Heart right ventricle (tissue), 16 donors: ENCODE measurements at regions not wholly inside any gene's neighbourhood (a gene's known extent, or its start where the extent isn't known, plus 50 kb on each side); places are given as distances from the start of the nearest gene placed in this dataset.
A peak's percentile ranks its signal among the peaks of the same experiment; 100 is the strongest.

Experiments
- ATAC-seq, 8 donors: fragments of 200-7000 bp; cut with Tn5 transposase; one replicate each; pipeline ENCODE4 v1.9.1; 2020; ENCODE audit warnings: mild to moderate bottlenecking in 8 of 8, moderate library complexity in 8 of 8, moderate number of reproducible peaks in 1 of 8
- DNase-seq, 2 donors: peaks; one replicate each; pipeline ENCODE4 v3.0.0-alpha.2; 2020
- H3K27ac ChIP-seq, 10 donors: fragments of 200-600 bp; sonication (generic) in 2 of 10; one replicate each; pipeline versions ENCODE4 v1.5.0 to v1.8.0; 2020 to 2022; ENCODE audit warnings: mild to moderate bottlenecking in 3 of 10
- H3K27me3 ChIP-seq, 7 donors: fragments of 200-600 bp; one replicate each; pipeline ENCODE4 v1.8.0; 2021 to 2022; ENCODE audit warnings: mild to moderate bottlenecking in 2 of 7
- H3K36me3 ChIP-seq, 9 donors: fragments of 200-600 bp; sonication (generic) in 1 of 9; one replicate each; pipeline versions ENCODE4 v1.5.0 to v1.8.0; 2020 to 2022; ENCODE audit warnings: mild to moderate bottlenecking in 2 of 9
- H3K4me1 ChIP-seq, 9 donors: fragments of 200-600 bp; sonication (generic) in 1 of 9; one replicate each; pipeline versions ENCODE4 v1.5.0 to v1.8.0; 2020 to 2022; ENCODE audit warnings: mild to moderate bottlenecking in 4 of 9
- H3K4me3 ChIP-seq, 10 donors: fragments of 200-600 bp; sonication (generic) in 2 of 10; one replicate each; pipeline versions ENCODE4 v1.5.0 to v1.8.0; 2020 to 2022; ENCODE audit warnings: mild to moderate bottlenecking in 7 of 10, moderate library complexity in 2 of 10
- H3K9me3 ChIP-seq, 11 donors: fragments of 200-600 bp in 10 of 11; sonication (generic) in 2 of 11; one replicate each; pipeline versions ENCODE4 v1.5.0 to v1.8.0; 2013 to 2022; ENCODE audit warnings: mild to moderate bottlenecking in 2 of 11, control low read depth in 1 of 11, moderate library complexity in 1 of 11
- WGBS, 2 donors: extraction: QIAGEN DNeasy Blood & Tissue Kit; methylation state at CpG; one replicate each; pipeline ENCODE4 v1.1.7; 2013; ENCODE audit warnings: inconsistent platforms in 1 of 2; 5-methylcytosine and 5-hydroxymethylcytosine counted together
- intact Hi-C, 10 donors: fragments of 100-400 bp; cut with DNase I; formaldehyde crosslinking; loops; one replicate each; pipeline versions ENCODE4 v1.11.1 to v1.14.2; 2022
- TF ChIP-seq, protein P1 (sequence below), 9 donors: fragments of 200-600 bp; sonication (generic) in 2 of 9; IDR thresholded peaks; one replicate each; pipeline versions ENCODE4 v1.5.0 to v1.8.0; 2021 to 2022; ENCODE audit warnings: antibody characterized with exemption in 9 of 9, mild to moderate bottlenecking in 5 of 9, moderate library complexity in 1 of 9
- donor health status: Arrhythmogenic right ventricular cardiomyopathy.
- donor health status: ischemic (EF 13 %, LVEDD 7.1; RV severe dilation, severe dysfunction).
- donor health status: healthy with polysubstance abuse.
- donor health status: DM: no; HTN: yes; CAD: no.
- donor health status: DM: no; HTN: no; CAD: no.
- donor health status: ischemic (EF 25% LVEDD 6.9; RV normal size, moderate dysfunction).
- donor health status: ischemic (EF 25% LVEDD 5.7; RV mildly dilated, moderate dysfunction).
- donor health status: healthy.
- donor health status: DM: yes; HTN: yes; CAD: no.
- donor health status: Ischemic cardiomyopathy.
- donor health status: ischemic (EF 35%, LVEDD 5.7; RV mildly dilated, moderate dysfunction).
- donor health status: nonischemic (EF 11% LVEDD 7.7; RV severe dilation, severe dysfunction).
- donor health status: DM: yes; HTN: yes; CAD: no.
- donor health status: PGD.
- donor health status: ischemic (EF 29% LVEDD 5.4; RV normal size, mild dysfunction).
- donor health status: nonischemic (EF 23%, LVEDD 6.1; RV moderate dilation, normal function).

DNA sequence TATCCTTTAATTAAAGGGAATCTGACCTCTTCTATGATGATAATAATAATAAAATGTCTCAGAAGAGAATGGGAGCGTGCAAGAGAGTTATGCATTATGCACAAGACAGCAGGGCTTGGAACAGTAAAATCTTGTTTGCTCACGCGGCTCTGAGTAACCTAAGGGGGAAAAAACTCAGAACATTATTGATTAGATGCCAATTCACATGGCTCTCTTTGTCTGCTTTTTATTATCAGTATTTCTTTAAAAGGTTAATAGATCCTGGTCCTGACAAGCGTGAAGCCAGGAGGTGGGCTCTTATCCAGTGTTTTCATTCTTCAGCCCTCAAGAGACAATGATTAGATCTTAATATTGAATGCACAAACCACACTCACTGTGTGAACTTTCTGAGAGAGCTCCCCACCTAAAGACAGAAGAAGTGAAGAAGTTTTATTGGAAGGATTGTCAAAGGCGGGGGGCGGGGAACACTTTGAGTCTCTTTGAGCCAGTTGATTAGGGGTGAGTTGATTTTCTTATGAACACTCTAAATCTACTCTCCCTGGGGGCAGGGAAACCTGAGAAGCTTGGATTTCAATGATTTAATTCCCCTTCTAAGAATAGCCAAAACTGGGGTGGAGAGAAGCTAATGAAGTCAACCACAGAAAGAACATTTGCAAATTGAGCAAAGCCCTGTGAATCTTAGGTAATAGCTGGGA, 127.5 kb upstream of the CTAGE1 start:
- Histone ChIP-seq H3K9me3 (no peaks in the 10 kb centered on the region), H3K4me3 (no peak overlapping the region), H3K27me3 (no peaks in the 10 kb centered on the region), H3K27ac (no peak overlapping the region), H3K36me3 (no peaks in the 10 kb centered on the region), H3K4me1 (peaks cover 12 to 65% (median 34%) of the 10 kb centered on the region in 9 donors)
- TF ChIP-seq, protein P1, sequence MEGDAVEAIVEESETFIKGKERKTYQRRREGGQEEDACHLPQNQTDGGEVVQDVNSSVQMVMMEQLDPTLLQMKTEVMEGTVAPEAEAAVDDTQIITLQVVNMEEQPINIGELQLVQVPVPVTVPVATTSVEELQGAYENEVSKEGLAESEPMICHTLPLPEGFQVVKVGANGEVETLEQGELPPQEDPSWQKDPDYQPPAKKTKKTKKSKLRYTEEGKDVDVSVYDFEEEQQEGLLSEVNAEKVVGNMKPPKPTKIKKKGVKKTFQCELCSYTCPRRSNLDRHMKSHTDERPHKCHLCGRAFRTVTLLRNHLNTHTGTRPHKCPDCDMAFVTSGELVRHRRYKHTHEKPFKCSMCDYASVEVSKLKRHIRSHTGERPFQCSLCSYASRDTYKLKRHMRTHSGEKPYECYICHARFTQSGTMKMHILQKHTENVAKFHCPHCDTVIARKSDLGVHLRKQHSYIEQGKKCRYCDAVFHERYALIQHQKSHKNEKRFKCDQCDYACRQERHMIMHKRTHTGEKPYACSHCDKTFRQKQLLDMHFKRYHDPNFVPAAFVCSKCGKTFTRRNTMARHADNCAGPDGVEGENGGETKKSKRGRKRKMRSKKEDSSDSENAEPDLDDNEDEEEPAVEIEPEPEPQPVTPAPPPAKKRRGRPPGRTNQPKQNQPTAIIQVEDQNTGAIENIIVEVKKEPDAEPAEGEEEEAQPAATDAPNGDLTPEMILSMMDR (IDR thresholded peaks at IDR 0.05) = no peak
- ATAC-seq = no peak
- intact Hi-C loops = loop anchor here in 1 of 10 donors (10.0 kb wide), 1 partner anchor 50 kb away; no protein-coding TSS in a partner anchor
- 86 to 92% methylated on average over 6 of the region's 6 CpGs for WGBS, 2 donors
- DNase-seq = no peak

DNA sequence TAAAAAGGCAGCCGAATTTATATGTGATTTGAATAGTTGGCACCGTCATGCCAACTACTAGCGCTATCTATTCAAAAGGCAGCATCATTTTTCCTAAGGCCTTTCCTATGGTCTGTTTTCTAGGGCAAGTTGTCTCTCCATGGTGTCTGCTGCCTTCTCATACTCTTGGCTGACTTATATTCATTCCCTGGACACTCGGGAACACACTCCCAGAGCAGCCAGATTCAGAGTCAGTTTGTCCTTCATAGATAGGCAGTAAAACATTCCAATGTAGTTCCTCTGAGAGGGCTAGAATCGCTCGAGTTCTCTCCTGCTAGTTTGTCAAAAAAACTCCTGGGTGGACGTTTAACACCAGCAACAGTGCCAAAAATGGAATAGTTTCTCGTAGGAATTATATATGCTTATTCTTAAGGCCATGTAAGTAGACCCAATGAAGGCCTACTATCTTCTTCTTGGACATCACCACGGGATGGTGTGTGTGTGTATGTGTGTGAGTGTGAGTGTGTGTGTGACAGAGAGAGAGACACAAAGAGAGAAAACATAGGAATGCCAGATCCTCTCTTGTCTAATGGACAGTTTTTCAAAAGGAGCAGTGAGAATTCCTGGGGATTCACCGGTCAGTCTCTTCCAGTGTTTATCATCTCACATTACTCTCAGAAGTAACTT, 129.3 kb upstream of the CTAGE1 start:
- ATAC-seq (peak in 5 of 8 donors; percentile 40 to 68 (median 54)), DNase-seq (no peak)
- WGBS, 2 donors = 55 to 58% methylated on average over 10 of the region's 10 CpGs
- no peaks in the 10 kb centered on the region for H3K9me3 ChIP-seq
- peak overlapping the region in 8 of 10 donors; percentile 26 to 74 (median 44) for H3K27ac ChIP-seq
- intact Hi-C loops = loop anchor here in 1 of 10 donors (10.0 kb wide), 1 partner anchor 52 kb away; no protein-coding TSS in a partner anchor
- TF ChIP-seq, protein P1 (IDR thresholded peaks at IDR 0.05) = no peak
- H3K27me3 ChIP-seq = no peaks in the 10 kb centered on the region
- peaks cover 14 to 69% (median 34%) of the 10 kb centered on the region in 9 donors for H3K4me1 ChIP-seq
- H3K4me3 ChIP-seq = no peak overlapping the region
- no peaks in the 10 kb centered on the region for H3K36me3 ChIP-seq

DNA sequence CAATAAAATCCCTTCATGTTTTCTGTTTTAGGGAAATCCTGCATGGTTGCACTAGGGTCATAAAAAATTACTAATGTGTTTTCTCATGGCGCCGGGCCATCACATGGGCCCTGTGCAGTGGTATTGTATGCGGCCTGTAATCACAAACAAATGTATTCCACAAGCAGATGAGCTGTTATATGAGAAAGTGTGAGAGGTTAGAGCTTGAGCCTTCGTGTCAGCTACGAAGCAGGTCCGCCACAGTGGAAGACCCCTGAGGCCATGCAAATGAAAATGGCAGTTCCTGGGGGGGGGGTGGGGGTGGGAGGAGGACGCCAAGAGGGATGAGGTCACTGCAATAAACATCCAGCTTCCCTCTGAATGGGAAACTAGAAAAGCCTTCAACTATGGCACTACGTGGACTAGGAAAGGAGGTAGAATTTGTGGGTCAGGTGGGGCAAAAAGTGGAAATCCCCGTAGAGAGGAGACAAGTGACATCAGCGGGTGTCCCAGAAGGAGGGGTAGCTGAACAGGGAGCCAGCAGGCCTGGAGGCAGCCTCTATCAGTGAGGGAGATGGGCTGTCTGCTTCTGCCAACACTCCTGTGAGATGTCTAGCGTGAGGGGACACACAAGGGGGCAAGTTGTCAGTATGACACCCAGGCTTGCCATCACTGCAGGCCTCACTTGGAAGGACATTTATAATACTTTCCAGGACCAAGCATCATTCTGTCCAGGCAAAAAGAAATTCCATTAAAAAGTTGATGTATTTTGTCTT, 130.3 kb upstream of the CTAGE1 start:
- 71% methylated on average over 11 of the region's 11 CpGs for WGBS, 2 donors
- Histone ChIP-seq H3K4me3 (no peak overlapping the region), H3K9me3 (no peaks in the 10 kb centered on the region), H3K4me1 (peaks cover 5 to 64% (median 29%) of the 10 kb centered on the region in 9 donors), H3K27me3 (no peaks in the 10 kb centered on the region), H3K27ac (peak overlapping the region in 3 of 10 donors; percentile 40 to 74 (median 47)), H3K36me3 (no peaks in the 10 kb centered on the region)
- TF ChIP-seq, protein P1 (IDR thresholded peaks at IDR 0.05) = no peak
- intact Hi-C loops = loop anchor here in 1 of 10 donors (10.0 kb wide), 1 partner anchor 53 kb away; no protein-coding TSS in a partner anchor
- DNase-seq = no peak
- ATAC-seq = no peak
